Mesenteric fat pad (tissue), 1 donor: ENCODE measurements at regions not wholly inside any gene's neighbourhood (a gene's known extent, or its start where the extent isn't known, plus 50 kb on each side); places are given as distances from the start of the nearest gene placed in this dataset.

Experiments
- DNase-seq: peaks from one replicate; pipeline ENCODE4 v3.0.0-alpha.2; 2020; ENCODE audit warnings: low spot score
- donor health status: DM: yes; HTN: yes; CAD: no.

GRCh38 chr18:61154866-61155265, 178.4 kb upstream of the CDH20 start:
- DNase-seq: no peak

GRCh38 chr18:61155586-61155985, 177.6 kb upstream of the CDH20 start:
- DNase-seq: no peak

DNA sequence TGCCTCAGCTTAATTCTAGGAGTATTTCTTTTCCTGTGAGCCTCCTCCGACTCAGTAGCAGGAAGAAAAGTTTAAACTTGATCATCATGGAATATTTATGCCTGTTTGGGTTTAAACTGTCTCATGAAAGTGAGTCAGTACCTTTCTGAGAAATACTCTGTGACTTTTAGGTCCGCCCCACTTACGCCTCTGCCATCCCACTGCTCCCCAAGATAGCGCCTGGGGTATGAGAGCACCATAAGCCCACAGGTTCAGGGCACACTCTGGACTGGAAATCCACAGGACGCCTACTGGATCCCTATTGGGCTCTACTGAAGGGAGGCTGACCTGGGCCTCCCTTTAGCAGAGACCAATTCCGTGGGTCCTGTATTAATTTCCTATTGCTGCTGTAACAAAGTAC, 175.8 kb upstream of the CDH20 start:
- no peak for DNase-seq

DNA sequence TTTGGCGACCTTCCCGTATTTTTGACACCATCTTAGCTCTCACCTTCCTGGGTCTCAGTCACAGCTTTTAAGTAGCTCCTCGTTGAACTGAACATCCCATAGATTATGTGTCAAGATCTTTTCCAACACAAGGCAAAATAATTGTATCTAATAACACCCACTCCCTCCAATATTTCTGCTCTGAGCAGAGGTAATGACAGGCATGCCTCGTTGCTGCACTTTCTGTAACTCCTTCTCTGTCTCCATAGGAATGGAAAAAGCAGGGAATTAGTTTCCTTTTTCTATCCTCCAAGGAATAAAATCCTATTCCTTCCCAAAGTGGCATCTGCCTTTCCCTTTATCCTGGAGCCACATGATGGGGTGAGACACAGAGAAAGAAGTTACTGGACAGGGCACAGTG, 174.0 kb upstream of the CDH20 start:
- no peak for DNase-seq

- DNase-seq: no peak
Observed at GRCh38 chr18:61164321-61164720, 168.9 kb upstream of the CDH20 start.

DNA sequence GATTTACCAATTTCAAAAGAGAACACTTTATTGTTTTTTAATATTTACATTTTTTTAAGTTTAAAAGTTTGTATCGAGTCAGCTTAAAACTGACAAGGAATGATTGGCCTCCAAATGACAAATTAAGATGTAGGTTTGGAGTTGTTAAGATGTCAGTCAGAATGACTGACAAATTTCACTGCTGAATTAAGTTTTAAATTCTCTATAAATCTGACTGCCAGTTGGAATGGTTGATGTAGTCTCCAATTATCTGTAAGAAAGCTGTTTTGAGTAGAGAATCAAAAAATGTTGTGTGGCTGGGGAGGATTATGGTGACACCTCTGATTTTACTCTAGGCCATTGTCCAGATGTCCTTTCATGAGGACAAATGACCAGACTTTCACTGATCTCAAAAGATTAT, 165.3 kb upstream of the CDH20 start:
- DNase-seq: no peak

- no peak for DNase-seq
Observed at GRCh38 chr18:61169386-61169785, 163.8 kb upstream of the CDH20 start.

DNA sequence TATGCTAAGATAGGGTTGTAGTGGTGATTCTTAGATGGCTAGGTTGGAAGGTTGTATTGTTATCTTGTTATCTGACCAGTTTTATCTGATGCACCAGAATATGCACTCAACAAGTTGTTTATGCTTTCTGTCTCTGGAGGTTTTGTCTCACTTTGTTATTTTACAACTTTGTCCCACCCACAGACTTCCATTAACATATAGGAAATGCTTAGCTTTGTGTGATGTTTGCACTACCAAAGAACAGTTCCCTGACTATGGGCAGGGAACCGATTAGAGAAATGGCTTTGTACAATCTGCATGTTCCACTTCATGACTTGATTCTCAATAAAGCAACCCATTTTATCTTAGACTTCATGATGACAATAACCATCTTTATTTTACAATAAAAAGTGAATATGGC, 160.6 kb upstream of the CDH20 start:
- no peak for DNase-seq

DNA sequence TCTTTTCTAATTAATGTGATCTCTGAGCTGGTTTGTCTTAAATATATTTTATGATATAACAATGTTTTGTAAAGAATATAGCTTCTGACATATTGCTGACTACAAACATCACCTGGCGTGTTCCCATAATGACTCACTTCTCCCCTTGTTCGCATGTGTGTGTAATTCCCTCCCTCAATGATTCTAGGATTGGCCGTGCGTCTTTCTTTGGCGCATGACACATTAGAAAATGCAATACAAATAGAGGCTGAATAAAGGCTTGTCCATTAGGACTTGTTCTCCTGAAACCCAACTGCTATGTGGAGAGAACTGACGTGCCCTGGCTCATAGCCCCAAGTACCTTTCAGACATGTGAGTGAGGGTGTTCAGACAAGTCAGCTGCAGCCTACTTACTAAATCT, 159.7 kb upstream of the CDH20 start:
- DNase-seq: no peak

DNA sequence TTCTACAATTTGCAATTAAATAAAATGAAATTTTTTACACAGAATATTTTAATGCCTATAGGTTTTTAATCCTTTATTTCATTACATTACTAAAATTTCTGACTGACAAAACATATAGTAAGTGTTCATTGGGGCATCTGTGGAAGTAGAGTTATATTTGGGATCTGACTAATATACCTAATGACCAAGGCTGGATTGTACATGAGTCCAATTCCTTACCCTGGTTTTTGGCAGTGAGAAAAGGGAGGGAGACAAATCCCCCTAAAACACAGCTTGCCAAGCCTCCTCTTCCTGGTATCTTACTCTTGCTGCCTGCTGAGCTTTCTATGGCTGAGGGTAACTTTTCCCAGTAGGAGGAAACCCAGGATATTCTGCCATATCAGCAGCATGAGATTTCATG, 149.4 kb upstream of the CDH20 start:
- no peak for DNase-seq

DNA sequence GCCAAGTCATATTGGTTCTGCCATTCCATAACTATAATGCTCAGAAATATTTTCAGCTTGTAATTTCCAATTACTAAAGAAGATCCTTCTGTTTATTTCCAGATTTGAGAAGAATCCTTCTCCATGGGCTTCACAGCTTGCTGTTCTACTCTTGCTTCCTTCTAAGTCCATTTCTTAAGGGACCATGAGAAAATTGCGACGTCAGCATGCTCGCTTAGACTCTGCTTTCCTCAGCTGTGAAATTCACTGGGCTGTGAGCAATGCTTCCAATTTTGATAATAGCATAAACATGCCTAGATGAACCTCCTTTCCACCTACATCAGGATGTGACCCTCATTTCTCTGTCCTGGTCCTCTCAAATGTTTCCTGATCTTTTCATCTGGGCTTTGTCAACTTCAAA, 145.3 kb upstream of the CDH20 start:
- DNase-seq: no peak

DNA sequence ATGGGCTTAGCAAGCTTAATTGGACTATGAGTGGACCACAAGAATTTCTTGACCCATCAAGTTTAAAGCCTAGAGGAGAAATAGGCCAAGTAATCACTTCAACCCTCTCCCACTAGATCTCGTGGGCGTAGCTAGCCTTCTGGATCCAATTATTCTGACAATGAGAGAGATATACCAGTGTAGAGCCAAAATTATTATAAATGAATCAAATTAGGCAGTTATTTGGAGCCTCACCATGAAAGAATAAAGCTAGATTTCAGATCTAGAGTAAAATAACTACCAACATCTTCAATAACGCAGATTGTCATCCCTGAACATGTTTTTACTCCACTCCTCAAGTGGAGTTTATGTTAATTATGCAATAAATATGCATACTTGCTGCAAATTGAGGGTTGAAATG, 143.9 kb upstream of the CDH20 start:
- no peak for DNase-seq

DNA sequence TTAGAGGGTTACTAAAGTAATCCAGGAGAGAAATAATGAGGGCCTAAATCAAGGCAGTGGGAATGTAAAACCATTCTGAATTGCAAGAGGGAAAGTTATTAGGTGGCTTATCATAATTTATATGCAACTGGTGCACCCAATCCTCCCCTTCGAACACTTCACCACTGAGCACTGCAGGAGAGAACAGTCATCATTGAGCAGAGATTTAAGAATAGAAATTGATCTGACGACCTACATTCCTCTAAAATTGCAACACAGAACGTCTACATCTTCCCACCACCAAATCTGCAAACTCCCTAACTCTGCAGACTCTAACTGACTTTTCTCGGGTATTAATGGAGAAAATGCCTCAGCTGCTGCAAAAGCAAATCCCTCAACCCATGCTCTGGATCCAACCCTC, 138.5 kb upstream of the CDH20 start:
- DNase-seq: no peak

GRCh38 chr18:61196750-61197149, 136.5 kb upstream of the CDH20 start:
- DNase-seq: no peak

DNA sequence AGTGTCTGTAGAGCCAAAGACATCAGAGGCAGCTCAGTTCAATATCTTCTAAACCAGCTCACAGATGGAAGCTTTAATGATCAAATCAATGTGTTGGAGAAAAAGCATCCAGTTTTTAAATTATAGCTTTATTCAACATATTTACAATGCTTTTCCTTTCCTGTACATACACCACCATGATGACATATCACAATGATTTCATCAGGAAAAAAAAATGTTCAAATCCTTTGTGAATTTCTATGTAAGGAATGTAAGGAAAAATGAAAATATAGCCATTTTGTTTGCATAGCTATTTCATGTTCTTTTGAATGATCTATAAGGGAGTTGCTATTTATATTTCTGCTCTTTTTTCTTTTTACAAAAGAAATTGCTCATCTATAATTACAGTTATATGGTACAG, 134.7 kb upstream of the CDH20 start:
- no peak for DNase-seq

- no peak for DNase-seq
Observed at GRCh38 chr18:61199171-61199848, 133.9 kb upstream of the CDH20 start.

DNA sequence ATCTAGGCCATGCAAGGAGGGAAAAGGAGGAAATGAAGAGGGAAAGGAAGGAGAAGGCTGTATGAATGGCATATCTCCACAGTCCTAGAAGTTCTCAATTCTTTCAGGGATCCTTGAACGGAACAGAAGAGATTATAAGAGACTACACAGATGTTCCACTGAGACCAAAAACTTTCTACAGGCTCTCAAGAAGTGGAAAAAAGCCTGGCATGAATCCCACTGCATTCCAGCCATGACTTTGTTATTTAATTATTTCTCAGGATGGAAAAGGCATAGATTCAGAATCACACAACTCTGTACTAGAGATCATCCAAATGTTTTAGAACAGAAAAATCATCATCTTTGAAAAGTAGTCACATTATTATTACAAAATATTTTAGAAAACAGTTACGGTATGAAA, 131.7 kb upstream of the CDH20 start:
- DNase-seq: no peak

DNA sequence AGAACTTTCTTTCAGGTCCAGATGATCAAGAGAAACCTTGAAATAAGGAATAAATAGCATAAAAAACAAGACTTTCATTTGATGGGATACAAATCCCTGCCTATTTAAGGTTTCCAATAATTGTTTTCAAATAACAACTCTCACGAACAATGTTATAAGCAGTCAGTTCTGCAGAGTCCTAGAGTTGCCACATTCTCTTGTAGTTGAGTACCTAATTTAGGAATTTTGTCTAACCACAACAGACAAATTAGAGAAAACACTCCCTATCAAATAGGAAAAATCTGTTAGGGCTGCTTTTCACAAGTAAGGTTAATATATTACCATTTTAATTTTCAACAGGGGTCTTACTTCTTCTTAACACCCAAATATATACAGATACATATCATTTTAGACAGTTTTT, 130.1 kb upstream of the CDH20 start:
- DNase-seq: no peak

GRCh38 chr18:61209801-61210200, 123.4 kb upstream of the CDH20 start:
- DNase-seq: no peak

GRCh38 chr18:61216051-61216450, 117.2 kb upstream of the CDH20 start:
- DNase-seq: no peak

- no peak for DNase-seq
Observed at GRCh38 chr18:61222206-61222605, 111.0 kb upstream of the CDH20 start.

DNA sequence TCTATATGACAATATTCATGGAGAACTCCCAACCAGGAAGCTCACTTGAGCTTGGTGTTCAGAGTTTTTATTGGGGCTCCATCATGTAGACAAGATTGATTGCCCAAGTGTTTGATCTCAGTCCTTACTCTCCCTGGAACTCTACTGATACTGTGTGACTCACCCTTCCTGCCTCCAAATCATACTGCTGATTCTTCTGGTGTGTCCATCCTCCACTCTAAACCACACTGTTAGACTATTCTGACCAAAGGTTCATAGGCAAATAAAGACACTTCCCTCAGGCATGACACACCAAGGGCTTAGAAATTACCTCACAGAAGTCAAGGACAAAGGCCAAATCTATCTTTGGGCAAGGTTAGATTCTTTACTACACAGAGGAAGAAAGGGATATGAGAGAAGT, 107.9 kb upstream of the CDH20 start:
- DNase-seq: no peak

GRCh38 chr18:61236356-61237057, 96.7 kb upstream of the CDH20 start:
- no peak for DNase-seq
